ENCODE measurements at regions not wholly inside any gene's neighbourhood (a gene's known extent, or its start where the extent isn't known, plus 50 kb on each side); places are given as distances from the start of the nearest gene placed in this dataset.
"Not testable (repeated sequence)": the region's sequence is repeated elsewhere in the genome, so short reads cannot be mapped to it uniquely, and the experiment has no call there.

DNA sequence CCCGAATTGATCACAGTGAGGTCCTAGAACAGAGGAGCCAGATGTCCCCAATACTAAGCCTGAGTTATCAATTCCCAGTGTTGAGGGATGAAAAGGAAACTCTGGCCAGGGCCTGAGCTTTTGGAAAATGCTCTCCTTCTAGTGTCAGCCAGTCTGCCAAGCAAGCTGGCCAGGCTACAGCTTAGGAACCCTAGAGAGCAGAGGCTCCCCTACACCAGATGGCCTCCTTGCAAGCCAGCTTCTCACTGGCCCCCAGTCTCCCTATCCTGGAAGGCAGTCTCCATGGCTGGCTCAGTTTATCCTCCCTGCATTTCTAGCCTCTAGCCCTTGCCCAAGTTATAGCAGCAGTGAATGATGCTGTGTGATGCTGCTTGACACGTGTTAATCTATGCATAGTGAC, 204.7 kb upstream of the WWC1 start:
- no peak for DNase-seq

DNA sequence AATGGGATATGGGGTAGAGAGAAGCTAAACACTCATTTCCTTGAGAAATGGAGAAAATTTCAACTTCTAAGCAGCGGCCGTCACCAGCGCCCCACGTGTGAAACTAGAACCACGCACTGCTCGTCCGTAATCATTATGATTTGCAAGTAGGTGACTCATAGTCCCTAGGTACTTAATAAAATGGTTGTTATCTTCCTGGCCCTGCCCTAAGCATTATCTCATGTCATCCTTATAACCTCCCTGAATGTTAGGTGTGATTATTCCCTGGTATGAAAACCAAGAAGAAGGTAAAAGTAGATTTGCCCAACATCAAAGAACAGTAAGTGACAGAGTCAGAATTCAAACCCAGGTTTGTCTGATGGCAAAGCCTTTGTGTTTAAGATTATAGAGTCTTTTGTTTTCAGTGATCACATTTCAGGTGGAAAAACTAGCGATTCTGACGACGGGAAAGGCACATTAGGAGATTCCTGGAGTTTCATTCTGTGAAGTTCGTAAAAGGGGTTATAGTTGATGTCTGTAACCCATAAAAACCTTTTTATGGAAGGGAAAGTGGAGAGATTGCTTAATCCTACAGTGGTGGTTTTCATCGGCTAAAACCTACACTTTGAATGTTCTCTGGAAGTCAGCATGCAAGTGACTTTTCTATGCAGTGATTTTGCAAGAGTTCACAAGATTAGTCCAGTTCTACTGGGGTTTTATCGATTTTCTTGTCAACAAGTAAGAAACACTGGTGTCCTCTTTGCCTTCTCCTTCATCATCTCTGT, 202.9 kb upstream of the WWC1 start:
- no peak for DNase-seq

DNA sequence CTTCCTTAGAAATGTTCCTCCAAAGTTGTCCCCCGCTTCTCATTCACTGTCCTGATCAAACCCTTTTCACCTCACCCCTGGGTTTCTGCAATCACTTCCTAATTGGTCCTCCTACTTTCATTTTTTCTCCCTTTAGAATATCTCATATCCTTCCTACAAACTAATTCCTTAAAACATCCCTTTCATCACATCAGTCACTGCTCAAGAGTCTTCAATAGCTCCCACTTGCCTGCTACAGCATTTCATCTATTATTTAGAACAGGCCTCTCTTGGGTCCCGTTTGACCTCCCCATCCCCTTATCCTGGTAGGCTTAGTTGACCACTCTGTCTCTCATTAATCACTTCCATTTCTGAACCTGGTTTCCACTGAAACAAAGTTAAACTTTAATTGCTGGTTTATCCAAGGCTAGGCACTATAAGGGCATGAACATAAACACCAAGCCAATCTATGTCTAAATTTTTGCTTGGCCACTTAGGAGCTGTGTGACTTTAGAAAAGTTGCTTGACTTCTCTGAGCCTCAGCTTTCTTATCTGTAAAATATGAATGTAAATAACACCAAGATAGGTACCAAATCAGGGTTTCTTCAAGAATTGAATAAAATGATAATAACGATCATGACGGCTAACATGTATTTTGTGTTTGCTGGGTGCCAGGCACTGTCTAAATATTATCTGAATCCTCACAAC, 202.1 kb upstream of the WWC1 start:
- DNase-seq: no peak

DNA sequence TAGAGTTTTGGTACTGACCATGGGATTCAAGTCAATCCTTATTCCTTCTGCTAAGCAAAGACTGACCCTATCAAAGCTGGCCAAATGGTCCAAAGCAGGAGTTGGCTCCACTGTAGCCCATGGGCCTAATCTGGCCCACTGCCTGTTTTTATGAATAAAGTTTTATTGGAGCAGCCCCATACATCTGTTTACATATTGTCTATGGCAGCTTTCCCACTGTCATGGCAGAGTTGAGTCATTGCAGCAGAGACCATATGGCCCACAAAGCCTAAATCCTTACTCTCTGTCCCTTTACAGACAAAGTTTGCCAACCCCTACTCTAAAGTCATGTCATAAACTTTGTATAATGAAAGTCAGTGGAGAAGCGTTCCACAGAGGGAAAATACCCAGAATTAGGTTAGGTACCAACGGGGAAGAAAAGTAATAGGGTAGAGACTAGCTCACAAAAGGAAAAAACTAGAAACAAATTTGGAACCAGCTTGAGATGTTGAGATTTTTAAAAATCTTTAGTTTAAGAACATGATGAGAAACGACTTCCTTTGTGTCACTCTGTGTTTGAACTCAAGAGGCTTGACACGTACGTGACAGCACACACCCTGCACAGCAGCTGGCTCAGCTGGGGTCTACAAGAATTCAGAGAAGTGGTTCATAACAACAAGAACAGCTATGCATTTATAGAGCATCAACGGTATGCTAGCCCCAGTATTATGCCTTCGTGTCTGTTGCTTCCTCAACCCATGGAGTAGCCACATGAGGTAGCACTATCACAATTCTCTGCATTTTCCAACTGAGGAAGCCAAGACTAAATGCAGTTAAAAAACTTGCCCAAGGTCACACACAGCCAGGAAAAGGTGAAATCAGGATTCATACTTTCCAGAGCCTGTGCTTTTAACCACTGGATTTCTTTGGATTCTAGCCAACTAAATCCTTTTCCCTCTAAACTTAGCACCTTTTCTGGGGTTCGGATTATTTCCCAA, 198.9 kb upstream of the WWC1 start:
- DNase-seq: no peak

- DNase-seq: no peak
Measured at GRCh38 chr5:168093200-168093910, 198.1 kb upstream of the WWC1 start.

DNA sequence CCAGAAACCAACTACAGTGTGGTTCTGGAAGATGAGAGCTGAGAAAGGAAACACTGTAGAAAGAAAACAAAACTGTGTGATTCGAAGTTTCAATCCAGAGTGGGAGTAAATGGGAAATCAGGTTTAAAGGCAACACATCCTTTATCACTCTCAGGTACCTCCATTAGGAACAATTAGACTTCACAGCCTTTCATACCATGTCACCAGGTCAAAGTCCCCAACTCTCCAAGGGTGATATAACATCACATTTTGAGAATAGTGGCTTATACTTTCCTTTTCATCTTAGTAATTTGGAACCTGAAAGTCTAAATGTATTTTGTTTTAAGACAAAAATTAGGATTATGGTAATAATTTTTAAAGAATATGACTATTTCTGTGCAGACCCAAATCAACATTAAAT, 194.9 kb upstream of the WWC1 start:
- no peak for DNase-seq

DNA sequence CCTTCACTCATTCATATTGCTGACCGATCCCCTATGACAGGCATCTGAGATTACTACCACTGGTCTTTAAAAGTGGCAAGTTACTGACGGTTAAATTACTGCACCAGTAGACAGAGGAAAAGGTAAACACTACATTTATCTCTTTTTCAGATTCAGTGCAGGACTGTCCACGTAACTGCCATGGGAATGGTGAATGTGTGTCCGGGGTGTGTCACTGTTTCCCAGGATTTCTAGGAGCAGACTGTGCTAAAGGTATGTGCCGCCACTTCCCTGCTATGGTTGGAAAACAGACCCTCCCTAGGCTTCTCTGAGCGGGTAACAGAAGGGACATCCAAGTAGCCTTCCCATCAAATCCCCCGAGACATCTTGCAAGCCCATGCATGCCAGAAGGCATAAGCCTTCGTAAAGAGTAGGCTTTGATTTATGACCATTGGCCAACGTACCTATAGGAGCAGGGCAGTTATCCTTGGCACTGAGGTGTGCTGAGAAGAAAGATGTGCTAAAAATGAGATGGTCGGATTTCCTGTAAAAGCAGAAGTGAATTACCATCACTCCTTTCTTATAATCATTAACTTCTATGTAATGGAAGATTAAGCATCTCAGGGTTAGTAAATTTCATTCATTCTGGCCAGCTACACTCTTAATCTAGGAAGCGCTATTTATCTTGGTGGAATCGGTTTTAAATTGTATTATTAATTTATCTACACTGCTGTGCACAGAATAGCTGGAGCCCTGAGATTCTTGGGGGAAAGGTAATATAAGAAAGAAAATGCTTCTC, 193.4 kb upstream of the WWC1 start:
- DNase-seq: no peak

- no peak for DNase-seq
Measured at GRCh38 chr5:168101352-168101751, 190.1 kb upstream of the WWC1 start.

GRCh38 chr5:168103018-168103417, 188.4 kb upstream of the WWC1 start:
- not testable (repeated sequence) for DNase-seq

- DNase-seq: no peak
Measured at GRCh38 chr5:168104350-168104749, 187.1 kb upstream of the WWC1 start.

DNA sequence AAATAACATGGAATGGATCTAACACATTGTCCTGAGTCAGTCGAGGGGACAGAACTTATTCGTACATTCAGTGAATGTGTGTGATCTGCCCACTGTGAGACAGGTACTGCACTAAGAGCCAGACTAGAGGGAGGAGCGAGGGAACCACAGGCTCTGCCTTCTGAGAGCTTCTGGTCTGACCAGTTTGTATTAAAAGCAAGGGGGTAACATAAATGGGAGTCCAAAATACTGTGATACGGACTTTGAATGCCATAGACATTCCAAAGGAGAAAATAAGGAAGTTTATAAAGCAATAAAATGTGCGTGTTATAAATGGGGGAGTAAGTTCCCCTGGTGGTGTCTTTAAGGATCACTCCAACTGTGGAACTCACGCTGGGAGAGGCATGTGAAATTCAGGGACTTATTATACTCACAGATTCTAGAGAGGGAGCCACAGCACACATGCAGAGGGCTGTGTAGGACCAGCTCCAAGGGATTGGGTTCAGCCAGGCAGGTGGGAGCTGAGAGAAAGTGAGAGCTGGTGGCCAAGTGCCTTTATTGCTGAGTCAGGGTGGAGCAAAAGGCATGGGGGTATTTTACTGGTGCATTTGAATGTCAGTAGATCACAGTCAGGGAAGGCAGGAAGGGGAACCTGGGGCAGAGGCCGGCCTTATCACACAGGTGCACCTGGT, 186.5 kb upstream of the WWC1 start:
- no peak for DNase-seq

- no peak for DNase-seq
Measured at GRCh38 chr5:168106008-168106761, 185.3 kb upstream of the WWC1 start.

DNA sequence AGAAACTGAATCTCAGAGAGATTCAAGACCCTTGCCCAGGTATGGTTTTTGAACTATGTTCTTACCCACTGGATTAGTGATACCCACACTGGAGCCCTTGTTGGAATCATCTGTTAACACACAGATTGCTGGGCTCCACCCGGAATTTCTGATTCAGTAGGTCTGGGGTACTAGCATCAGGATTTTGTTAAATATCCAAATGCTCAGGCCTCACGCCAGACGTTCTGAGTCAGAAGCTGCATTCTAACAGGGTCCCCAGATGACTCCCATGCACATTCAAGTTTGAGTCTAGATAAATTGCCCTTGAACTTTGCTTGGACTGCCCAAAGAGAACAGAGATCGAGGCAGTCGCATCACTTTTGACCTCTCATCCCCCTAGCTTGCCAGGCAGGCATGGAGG, 182.0 kb upstream of the WWC1 start:
- DNase-seq: no peak

DNA sequence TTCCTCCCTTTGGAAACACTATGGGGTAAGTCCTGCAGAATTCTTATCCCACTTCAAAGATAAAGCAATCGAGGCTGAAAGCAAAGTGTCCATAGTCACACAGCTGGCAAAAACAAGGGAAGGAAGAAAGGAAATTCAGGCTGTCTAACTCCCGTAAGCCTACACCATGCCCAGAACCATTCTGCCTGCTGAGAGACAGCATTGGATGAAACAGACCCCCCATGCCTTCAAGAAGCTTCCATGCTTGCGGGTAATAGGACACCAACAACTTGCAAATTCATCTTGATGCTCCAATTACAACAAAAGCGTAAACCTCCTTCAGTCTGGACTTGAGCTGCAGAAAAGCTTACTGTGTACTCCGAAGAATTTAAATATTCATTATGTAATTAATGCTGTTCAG, 181.1 kb upstream of the WWC1 start:
- DNase-seq: no peak

DNA sequence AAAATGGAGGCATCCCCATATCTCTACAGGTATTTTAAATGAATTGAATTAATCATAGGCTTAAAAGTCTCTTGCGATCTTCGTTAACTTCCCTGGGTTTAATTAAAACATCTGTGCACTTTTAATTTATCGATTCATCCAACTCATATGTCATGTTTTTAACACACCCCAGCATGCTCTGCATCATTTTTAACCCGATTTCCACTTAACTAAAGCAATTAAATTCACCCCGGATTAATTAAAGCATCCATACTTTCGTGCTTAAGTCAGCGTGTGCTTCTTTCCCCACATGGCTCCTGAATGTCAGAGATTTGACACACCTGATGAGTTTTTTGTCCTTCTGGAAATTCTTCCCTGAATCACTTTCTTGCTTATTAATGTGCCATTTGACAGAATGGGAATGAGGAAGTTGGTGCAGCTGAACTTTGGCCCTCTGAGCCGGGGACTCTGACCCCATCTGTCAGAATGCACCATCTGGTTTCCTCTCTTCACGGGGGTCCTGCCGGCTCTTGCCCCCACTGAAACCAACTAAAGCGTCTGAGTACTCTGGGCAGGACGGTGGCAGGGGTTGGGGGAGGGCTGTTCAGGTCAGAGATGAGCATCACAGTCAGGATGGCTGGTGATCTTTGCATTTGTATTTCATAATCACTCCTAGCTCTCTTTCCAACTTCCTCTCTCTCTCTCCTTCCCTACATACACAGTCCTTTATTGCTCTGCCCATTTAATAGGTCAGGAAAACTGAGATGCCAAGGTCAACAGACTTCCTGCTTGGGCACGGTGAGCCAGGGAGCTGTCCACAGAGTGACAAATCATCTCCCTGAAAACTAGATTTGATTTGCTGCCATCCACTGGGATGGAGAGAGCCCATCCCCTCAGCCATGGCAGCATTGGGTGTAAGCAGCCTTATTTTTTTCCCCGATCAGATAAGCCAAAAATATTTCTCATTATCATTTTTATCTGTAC, 180.3 kb upstream of the WWC1 start:
- DNase-seq: no peak

DNA sequence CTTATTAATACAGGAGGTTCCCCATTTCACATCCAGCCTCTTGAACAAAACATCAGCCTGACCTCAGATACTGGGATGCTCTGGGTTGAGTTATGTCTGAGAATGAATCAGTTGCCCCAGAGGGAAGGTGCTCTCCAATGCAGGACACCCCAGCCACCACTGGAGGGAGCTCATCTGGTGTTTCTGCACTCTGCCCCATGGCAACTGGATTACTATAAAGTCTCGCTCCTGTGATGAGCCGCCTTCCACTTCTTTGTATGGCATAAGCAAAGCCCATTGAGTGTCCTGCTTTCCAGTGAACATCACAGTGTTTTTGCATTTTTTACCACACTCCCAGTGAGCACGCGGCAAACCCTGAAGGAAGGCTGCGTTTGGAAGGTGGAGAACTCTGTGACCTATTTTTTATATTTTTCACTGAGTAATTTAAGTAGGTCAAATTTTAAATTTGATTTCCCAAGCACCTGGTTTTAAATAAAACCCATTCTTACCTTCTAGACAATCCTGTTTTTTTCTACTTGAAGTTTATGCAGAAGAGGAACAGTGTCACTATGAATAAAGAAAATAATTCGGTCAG, 176.9 kb upstream of the WWC1 start:
- no peak for DNase-seq

DNA sequence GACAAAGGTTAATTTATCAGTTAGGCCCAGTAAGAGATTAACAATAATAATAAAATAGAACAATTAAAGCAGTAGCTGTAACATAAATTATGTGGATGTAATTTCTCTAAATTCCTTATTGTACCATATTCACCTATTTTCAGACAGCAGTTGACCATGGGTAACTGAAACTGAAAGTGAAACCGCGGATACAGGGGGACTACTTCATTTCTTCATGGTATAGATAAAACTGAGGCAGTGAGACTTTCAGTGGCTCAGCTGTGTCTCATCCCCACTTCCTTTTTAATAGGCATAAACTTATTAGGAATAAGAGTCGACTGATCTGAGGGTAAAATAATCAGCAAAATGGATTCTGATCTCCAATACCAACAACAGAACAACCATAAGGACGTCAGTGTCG, 174.0 kb upstream of the WWC1 start:
- DNase-seq: no peak

- DNase-seq: no peak
Measured at GRCh38 chr5:168118042-168118668, 173.3 kb upstream of the WWC1 start.

Measured in CD4-positive, alpha-beta T cell treated with Interleukin-6 for 4 hours (primary cell).